DMS153 treated with DMSO at 0.1 percent for 48 hours (cell line): ENCODE measurements at regions not wholly inside any gene's neighbourhood (a gene's known extent, or its start where the extent isn't known, plus 50 kb on each side); places are given as distances from the start of the nearest gene placed in this dataset.
"Not testable (repeated sequence)": the region's sequence is repeated elsewhere in the genome, so short reads cannot be mapped to it uniquely, and the experiment has no call there.

Experiments used
- DNase-seq: peaks from one replicate; lab custom pipeline; 2025; ENCODE audit not compliant: unreplicated experiment; lab: John Stamatoyannopoulos, UW

DNA sequence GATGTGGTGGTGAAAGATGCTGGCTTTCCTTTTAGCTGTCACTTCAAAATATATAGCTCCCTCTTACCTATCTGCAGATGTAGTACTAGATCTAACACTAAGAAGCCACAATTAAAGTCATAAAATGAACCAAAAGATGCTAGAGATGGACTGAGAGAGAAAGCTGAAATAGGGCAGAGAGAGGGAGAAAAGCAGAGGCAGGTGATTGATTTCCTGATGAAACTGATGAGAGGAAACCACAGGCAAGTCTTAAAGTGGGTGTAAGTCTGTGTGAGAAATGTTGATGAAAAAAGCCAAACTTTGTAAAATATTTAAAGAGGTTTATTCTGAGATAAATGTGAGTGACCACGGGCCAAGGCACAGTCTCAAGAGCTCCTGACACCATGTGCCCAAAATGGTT lies 194.3 kb upstream of the MBL2 start:
- no peak for DNase-seq

DNA sequence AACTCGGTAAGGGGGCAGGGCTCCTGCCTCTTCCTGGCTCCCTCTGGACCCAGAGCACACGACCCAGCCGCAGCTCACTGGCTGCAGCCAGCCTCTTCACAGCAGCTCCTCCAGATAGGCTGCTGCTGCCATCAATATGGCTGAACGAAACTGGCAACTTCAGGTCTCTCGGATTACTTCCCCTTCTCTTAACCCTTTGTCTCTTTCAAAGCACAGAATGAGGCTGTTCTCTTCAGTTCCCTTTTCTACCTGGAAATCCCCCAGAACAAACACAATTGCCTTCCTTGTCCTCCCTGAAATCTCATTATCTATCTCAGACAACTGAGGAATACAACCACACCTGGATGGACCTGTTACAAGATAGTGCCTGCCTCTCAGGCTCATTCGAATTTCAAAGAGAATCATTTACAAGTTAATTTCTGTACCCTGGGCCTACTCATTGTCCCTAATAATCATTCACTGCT lies 193.4 kb upstream of the MBL2 start:
- DNase-seq = no peak

DNA sequence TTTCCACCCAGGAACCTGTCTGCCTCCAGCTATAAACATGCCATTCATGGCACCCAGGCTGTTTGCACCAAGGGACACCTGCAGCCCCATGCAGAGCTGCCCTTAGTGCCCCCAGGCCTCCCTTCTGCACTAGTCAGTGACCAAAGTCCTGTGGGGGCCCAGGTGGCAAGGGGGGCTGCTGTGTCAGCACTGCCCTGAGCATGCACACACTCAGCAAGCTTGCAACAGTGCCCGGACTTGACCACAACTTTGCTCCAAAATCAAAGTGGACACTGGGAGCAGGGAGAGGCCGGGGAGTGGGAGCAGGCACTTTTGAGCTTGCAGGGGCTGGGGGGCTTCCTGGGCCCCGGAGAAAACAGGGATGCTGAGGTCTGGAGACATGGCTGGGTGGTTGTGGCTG lies 192.9 kb upstream of the MBL2 start:
- DNase-seq = no peak

DNA sequence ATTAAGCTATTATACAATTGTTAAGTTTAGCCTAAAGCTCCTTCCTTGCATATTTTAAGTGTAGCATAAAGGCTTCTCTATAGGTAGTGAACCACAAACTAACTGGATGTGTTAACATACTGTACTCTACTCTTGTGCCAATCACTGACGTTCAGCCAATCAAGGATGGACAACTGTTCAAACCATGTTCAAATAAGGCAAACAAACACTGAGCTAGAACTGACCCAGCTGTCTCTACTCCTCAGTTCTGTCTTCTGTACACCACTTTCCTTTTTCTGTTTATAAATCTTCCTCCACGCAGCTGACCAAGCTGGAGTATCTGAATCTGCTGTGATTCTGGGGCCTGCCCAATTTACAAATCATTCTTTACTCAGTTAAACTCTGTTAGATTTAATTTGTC lies 188.7 kb upstream of the MBL2 start:
- no peak for DNase-seq

DNA sequence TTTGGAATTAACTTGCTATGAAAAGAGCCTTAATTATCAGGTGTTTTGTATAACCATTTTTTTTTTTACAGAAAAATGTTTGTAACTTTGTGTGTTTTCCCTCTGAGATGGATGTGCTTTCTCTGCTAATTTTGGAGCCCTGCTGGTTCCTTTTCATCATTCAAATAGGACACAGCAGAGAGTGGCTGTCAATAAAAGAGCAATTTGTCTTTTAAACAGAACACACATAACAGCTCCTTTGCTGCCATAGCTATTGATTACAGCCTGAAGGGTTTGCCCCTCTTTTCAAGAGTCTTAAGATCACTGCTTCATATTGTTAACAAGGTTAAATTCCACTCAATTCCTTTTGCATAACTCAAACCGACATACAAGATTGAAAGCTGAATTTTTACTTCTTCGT lies 187.2 kb upstream of the MBL2 start:
- DNase-seq = no peak

DNA sequence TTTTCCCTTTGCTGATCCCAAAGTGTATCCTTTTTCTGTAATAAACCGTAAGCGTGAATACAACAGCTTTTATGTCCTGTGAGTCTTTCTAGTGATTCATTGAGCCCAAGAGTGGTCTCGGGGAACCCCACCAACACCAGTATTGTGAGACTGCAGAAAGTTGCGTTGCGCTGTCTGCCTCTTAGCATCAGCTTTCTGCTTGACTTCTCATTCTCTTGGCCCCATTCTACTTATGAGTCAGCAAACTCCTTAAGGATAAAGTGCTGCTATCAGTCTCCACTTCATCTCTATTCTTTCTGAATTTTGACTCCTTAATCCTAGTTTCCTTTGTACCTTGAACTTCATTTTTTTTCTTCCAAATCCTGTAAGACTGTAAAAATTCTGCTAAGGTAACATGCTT lies 184.3 kb upstream of the MBL2 start:
- no peak for DNase-seq

DNA sequence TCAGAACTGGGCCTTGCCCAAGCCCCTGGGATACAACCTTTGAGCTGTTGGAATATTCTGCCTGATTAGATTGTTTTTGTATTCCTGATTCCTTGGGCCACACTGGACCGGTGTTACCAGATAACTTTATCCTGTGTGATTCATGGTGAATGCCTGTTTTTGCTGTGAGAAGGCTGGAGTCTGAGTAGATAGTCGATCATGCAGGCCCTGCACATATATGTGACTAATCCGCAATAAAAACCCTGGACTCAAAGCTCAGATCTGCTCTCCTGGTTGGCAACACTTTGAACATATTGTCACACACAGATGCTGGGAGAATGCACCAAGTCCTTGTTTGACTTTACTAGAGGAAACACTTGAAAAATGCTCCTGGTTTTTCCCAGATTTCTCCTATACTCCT lies 183.9 kb upstream of the MBL2 start:
- DNase-seq = no peak

DNA sequence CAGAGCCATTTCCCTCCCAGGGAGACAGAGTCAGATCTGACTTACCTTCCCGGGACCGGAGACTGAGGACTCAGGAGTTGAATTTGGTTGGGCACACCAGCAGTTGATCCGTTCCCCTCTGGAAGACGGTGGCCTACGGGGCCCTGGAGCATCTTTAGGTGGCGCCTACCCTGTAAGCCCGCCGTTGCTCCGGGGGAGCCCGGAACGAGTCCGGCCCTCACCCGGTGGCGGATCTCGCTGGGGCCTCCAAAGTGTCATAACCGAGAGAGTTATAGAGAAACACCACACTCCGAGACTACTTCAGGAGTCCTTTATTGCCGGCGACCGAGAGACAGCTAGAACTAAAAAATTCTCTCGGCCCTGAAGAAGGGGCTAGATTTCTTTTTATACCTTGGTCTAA lies 182.8 kb upstream of the MBL2 start:
- DNase-seq = no peak

DNA sequence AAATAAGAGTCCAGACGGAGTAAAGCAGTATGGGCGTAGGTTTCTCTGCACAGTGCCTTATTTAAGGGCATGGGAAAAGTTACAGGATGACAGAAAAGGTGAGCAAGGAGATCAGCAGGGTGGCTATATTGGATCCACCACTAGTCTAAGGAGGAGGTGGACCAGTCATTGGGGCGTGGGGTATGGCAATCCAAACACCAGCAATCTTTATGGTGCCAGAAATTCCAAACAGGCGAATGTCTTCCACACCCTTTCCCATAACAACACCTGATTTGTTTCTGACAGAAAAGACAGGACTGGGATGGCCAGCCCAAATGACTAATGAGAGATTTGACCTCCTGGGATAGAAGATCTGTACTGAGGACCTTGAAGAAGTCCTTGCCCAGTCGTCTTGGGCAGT lies 181.8 kb upstream of the MBL2 start:
- DNase-seq = no peak

DNA sequence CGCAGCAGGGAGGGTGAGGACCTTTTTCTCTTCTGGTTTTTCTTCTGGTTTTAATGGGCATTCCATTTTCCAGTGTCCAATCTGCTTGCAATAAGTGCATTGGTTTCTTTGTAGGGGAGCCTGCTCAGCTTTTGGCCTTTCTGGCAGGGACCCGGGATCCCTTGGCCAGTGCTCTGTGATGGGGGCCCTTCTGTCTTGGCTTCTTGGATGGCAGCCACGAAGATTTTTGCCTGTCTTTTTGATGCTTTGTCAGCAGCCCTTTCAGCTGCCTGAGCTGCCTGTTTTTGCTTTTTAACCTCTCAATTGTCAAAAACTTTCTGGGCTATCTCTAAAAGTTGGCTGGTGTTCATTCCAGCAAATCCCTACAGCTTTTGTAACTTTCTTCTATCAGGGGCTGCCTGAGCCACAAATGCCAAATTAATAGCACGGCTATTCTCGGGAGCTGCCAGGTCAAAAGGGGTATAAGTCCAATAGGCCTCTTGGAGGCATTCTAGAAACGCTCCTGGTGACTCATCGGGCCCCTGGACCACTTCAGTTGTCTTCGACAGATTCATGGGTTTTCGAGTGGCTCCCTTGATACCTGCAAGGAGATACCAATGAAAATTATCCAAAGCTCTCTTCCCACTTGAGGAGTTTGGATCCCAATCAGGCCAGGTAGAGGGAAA lies 179.9 kb upstream of the MBL2 start:
- no peak for DNase-seq

DNA sequence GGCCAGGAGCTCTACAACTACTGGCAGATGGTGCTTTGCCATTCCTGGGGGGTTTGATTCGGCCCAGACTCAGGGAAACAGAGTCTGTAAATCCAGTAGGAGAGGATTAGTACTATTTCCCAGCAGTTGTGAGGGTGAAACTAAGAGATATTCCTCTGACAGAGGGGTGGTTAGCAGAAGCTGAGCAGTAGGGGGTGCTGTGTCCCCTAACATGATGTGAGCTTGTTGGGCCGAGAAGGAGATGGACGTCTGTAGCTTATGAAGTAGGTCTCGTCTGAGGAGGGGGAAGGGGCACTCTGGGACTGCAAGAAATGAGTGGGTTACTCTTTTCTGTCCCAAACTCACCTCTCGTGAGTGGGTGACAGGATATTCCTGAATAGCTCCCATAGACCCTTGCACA lies 179.2 kb upstream of the MBL2 start:
- DNase-seq = no peak

DNA sequence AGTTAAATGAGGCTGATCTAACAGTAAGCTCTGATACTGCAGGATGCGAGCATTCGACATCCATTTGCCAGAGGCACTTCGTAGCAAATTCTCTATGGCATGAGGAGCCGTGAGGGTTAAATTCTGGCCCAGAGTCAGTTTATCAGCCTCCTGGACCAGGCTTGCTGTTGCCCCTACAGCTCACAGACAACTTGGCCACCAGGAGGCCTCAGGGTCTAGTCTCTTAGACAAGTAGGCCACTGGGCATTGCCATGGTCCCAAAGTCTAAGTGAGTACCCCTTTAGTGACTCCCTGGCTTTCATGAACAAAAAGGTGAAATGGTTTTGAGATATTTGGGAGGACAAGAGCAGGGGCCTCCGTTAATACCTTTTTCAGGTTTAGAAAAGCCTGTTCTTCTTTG lies 178.0 kb upstream of the MBL2 start:
- no peak for DNase-seq

DNA sequence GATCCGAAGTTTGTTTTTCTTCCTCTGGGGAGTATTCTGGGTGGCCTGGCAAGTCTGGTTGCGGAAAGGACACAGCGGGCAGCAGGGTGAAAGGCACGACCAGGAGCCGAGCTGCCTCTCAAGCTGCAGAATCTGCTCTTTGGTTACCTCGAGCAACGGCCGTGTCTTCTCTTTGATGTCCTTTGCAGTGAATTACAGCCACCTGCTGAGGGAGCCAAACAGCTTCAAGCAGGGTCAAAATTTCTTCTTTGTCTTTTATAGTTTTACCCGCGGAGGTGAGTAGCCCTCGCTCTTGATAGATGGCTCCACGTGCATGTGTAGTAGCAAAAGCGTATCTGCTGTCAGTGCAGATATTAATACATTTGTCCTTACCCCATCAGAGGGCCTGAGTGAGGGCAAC lies 177.3 kb upstream of the MBL2 start:
- DNase-seq = no peak

DNA sequence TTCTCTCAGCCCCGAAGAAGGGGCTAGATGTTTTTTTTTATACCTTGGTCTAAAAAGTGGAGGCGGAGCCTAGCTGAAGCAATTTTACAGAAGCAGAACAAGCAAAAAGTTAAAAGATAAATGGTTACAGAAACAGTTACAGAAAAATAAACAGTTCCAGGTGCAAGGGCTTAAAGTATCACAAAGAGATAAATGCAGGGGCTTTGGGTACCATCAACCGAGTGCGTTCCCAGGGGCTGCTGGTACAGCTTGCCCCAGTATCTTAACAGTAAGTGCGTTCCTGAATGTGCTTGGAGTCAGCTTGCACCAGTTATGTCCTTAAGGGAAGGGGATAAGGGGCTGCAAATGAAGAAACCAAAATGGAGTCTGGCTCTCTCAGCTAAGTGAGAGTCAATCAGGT lies 173.9 kb upstream of the MBL2 start:
- DNase-seq = no peak

DNA sequence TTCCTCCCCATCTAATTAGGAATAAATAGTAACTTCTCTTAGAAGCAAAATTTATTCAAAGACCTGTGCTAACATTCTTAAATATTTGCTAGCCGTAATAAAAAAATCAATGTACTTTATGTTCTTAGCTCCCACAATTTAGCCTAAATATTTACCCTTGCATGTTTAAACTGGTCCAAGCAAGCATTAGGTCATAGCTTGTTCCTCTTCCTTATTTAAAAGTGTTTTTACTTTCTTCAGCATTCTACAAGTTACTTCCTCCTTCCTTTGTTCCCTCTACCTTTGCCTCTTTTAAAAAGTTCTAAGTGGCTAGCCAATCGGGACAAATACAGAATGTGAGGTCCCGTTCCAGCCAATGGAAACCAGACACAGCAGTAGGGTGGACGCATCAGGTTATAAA lies 172.9 kb upstream of the MBL2 start:
- DNase-seq = not testable (repeated sequence)

DNA sequence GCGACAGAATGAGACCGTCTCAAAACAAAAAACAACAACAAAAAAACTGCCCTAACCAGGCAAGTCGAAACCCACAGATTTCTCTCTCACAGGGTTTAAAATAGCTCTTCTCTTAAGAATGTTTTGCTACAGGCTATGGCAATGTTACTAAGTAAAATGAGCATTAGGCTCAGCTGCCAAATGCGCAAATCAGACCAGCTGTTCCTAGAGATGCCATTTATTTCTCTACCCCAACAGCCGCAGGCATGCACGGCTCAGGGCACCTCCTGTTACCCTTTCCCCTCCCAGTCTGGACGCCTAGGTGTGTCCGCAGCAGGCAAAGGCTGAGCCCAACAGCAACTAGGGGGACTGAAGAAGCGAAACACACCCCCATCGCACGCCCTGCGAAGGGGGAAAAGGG lies 168.3 kb upstream of the MBL2 start:
- DNase-seq = no peak

DNA sequence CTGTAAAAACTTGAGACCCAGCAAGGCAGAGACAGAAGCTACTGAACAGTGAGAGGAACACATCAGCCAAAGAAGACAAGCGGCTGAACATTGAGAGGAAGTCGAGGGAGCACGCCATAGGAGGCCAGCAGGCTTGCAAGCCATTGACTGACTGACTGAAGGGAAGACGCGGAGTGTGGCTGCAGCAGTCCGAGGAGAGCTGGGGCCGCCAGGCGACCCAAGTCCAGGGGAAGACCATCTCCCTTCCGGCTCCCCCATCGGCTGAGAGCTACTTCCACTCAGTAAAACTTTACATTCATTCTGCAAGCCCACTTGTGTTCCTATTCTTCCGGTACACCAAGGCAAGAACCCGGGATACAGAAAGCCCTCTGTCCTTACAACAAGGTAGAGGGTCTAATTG lies 167.3 kb upstream of the MBL2 start:
- no peak for DNase-seq

DNA sequence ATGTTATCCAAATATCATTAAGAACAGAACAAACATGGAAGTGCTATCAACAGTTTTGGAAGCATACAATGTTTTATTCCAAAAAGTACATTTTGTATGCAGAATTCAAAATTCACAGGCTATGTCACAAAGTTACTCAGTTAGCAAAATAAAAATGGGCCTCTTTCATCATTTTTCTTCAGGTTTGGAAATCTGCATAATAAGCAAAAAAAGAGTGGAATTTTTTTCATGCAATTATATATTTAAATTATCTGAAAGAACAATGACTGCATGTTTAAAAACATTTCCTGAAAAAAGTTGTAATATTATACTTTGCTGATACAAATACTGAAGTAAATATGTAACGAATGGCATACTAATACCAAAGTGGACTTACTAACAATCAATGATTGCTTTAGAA lies 161.2 kb upstream of the MBL2 start:
- DNase-seq = no peak

DNA sequence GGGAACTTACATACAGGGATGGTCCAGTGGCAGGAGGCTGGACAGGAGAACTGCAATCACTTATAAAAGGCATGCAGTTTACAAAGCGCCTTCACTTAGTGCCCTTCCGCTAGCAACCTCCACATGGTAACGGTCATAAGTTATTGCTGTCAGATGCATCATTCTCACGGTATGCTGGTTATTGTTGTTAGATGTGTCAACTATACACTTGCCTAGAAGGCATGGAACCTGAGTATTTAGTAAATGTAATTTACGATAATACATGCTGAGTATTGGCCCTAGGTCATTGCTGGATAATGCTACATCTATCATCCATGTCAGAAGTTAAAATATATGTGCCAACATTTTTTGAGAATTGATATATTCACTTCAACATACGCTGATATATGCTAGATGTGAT lies 155.1 kb upstream of the MBL2 start:
- no peak for DNase-seq

DNA sequence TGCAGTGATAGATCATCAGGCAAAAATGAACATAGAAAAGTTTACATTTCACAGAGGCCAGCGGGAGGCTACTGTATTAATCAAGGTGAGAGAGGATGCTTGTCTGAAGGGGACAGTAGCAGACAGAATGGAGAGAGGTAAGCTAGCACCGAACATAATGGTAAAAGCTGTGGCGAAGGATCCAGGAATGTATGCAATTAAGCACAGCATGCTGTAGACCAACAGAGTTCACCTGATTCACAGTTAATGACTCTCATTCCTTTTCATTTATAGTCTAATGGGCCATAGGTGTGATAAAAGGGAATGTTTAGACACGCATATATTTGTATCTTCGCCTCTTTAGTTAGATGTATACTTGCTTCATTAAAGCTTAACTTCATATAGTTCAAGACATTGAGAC lies 150.9 kb upstream of the MBL2 start:
- no peak for DNase-seq

DNA sequence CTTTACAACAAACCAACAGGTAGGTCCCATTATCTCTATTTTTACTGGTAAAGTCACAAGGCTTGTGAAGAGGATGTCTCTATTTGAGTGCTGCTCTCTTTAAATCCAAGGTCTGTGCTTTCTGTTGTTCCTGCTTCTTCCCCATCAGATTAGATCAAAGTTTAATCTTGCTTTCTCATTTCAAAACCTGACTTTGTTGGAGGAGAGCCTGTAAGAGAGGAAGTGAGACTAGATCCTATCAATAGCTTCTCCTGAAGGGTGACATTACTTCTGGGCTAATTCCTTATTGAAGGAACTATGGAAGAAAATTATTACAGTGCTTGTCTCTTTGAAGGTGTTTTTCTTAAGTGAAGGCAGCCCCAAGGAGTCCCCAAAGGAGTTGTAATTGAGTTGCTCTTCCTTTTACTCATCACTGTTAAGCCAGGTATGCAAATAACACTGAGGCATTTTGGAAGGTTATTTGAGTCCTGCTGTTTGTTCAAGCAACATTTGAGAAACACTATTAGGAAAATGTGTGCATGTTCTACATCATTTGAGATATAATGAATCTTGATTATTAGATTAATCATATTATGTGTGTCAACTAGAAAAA lies 146.2 kb upstream of the MBL2 start:
- DNase-seq = no peak

DNA sequence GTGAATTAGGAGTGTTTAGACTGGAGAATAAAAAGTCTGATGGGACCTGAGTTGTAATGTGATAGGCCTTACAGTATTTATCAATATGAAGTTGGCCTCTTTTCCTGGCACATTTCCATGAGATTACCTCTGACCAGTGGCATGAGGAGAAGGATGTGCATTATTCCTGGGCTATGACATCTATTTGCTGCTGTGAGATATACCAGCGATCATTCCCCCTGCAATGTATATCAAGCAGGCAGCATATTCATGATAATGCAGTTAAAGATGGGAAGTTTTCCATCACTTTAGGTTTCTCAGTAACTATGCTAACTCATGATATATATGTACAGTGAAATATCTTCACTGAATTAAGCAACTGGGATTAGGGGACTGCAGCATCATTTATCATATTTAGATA lies 142.8 kb upstream of the MBL2 start:
- no peak for DNase-seq

DNA sequence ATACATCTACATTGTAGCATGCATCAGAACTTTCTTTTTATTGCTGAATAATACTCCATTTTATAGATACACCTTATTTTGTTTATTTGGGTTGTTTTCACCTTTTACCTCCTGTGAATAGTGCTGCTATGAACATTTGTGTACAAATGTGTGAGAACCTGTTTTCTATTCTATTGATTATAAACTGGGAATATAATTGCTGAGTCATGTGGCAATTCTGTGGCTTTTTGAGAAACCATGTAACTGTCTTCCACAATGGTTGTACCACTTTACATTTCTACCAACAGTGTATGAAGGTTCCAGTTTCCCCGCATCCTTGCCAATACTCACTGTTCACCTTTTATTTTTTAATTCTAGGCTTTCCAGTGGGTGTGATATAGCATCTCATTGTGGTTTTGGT lies 138.6 kb upstream of the MBL2 start:
- no peak for DNase-seq
